HTR-8/SVneo (cell line): ENCODE measurements at regions not wholly inside any gene's neighbourhood (a gene's known extent, or its start where the extent isn't known, plus 50 kb on each side); places are given as distances from the start of the nearest gene placed in this dataset.
"Not testable (repeated sequence)": the region's sequence is repeated elsewhere in the genome, so short reads cannot be mapped to it uniquely, and the experiment has no call there.

Source experiments
- DNase-seq: peaks from one replicate; pipeline ENCODE4 v3.0.0; 2011; ENCODE audit warnings: low spot score, mixed read lengths; ENCODE audit not compliant: insufficient read length
- FAIRE-seq: peaks from 2 replicates; lab custom pipeline; 2011; peaks lifted over from hg19 to GRCh38; lab: Jason Lieb, UNC

- DNase-seq (no peak), FAIRE-seq (no peak)
These were observed 679.1 kb upstream of the CPEB2 start for GRCh38 chr4:14323191-14323590.

- FAIRE-seq, result no peak
- DNase-seq, result no peak
These were observed 673.1 kb upstream of the CPEB2 start for GRCh38 chr4:14329228-14329627.

GRCh38 chr4:14333616-14334015, 668.7 kb upstream of the CPEB2 start:
- FAIRE-seq (no peak), DNase-seq (no peak)

- DNase-seq (no peak), FAIRE-seq (no peak)
These were observed 668.1 kb upstream of the CPEB2 start for GRCh38 chr4:14334166-14334565.

GRCh38 chr4:14335872-14336271, 666.4 kb upstream of the CPEB2 start:
- FAIRE-seq, result no peak
- DNase-seq, result no peak

GRCh38 chr4:14336656-14337055, 665.6 kb upstream of the CPEB2 start:
- FAIRE-seq (no peak), DNase-seq (no peak)

- DNase-seq (no peak), FAIRE-seq (no peak)
These were observed 664.2 kb upstream of the CPEB2 start for GRCh38 chr4:14337892-14338584.

GRCh38 chr4:14338585-14339265, 663.6 kb upstream of the CPEB2 start:
- FAIRE-seq, result no peak
- no peak for DNase-seq

- no peak for FAIRE-seq
These were observed 662.6 kb upstream of the CPEB2 start for GRCh38 chr4:14339715-14340114.

GRCh38 chr4:14340321-14340720, 662.0 kb upstream of the CPEB2 start:
- DNase-seq (no peak), FAIRE-seq (no peak)

More at GRCh38 chr4:14339715-14340114, 662.6 kb upstream of the CPEB2 start:
- no peak for DNase-seq

GRCh38 chr4:14343961-14344360, 658.3 kb upstream of the CPEB2 start:
- DNase-seq, result no peak
- no peak for FAIRE-seq

GRCh38 chr4:14345356-14345775, 656.9 kb upstream of the CPEB2 start:
- FAIRE-seq, result no peak
- no peak for DNase-seq

GRCh38 chr4:14347526-14347925, 654.8 kb upstream of the CPEB2 start:
- DNase-seq (no peak), FAIRE-seq (no peak)

- FAIRE-seq (no peak), DNase-seq (no peak)
These were observed 653.8 kb upstream of the CPEB2 start for GRCh38 chr4:14348506-14348905.

- FAIRE-seq, DNase-seq: not testable (repeated sequence)
These were observed 643.6 kb upstream of the CPEB2 start for GRCh38 chr4:14358544-14359160.

- no peak for FAIRE-seq
- DNase-seq, result no peak
These were observed 642.3 kb upstream of the CPEB2 start for GRCh38 chr4:14359991-14360390.

GRCh38 chr4:14361084-14361483, 641.2 kb upstream of the CPEB2 start:
- no peak for FAIRE-seq
- no peak for DNase-seq

GRCh38 chr4:14362385-14362784, 639.9 kb upstream of the CPEB2 start:
- DNase-seq, result no peak
- FAIRE-seq, result no peak

GRCh38 chr4:14364953-14365536, 637.2 kb upstream of the CPEB2 start:
- DNase-seq (no peak), FAIRE-seq (no peak)

- DNase-seq (no peak), FAIRE-seq (no peak)
These were observed 633.9 kb upstream of the CPEB2 start for GRCh38 chr4:14368391-14368790.

- no peak for DNase-seq
- no peak for FAIRE-seq
These were observed 631.1 kb upstream of the CPEB2 start for GRCh38 chr4:14371131-14371530.
